Heart right ventricle (tissue), 16 donors: ENCODE measurements at regions not wholly inside any gene's neighbourhood (a gene's known extent, or its start where the extent isn't known, plus 50 kb on each side); places are given as distances from the start of the nearest gene placed in this dataset.

Source experiments
- ATAC-seq, 8 donors: fragments of 200-7000 bp; cut with Tn5 transposase; one replicate each; pipeline ENCODE4 v1.9.1; 2020; ENCODE audit warnings: mild to moderate bottlenecking in 8 of 8, moderate library complexity in 8 of 8, moderate number of reproducible peaks in 1 of 8
- DNase-seq, 2 donors: peaks; one replicate each; pipeline ENCODE4 v3.0.0-alpha.2; 2020
- H3K27ac ChIP-seq, 10 donors: fragments of 200-600 bp; sonication (generic) in 2 of 10; one replicate each; pipeline versions ENCODE4 v1.5.0 to v1.8.0; 2020 to 2022; ENCODE audit warnings: mild to moderate bottlenecking in 3 of 10
- H3K27me3 ChIP-seq, 7 donors: fragments of 200-600 bp; one replicate each; pipeline ENCODE4 v1.8.0; 2021 to 2022; ENCODE audit warnings: mild to moderate bottlenecking in 2 of 7
- H3K36me3 ChIP-seq, 9 donors: fragments of 200-600 bp; sonication (generic) in 1 of 9; one replicate each; pipeline versions ENCODE4 v1.5.0 to v1.8.0; 2020 to 2022; ENCODE audit warnings: mild to moderate bottlenecking in 2 of 9
- H3K4me1 ChIP-seq, 9 donors: fragments of 200-600 bp; sonication (generic) in 1 of 9; one replicate each; pipeline versions ENCODE4 v1.5.0 to v1.8.0; 2020 to 2022; ENCODE audit warnings: mild to moderate bottlenecking in 4 of 9
- H3K4me3 ChIP-seq, 10 donors: fragments of 200-600 bp; sonication (generic) in 2 of 10; one replicate each; pipeline versions ENCODE4 v1.5.0 to v1.8.0; 2020 to 2022; ENCODE audit warnings: mild to moderate bottlenecking in 7 of 10, moderate library complexity in 2 of 10
- H3K9me3 ChIP-seq, 11 donors: fragments of 200-600 bp in 10 of 11; sonication (generic) in 2 of 11; one replicate each; pipeline versions ENCODE4 v1.5.0 to v1.8.0; 2013 to 2022; ENCODE audit warnings: mild to moderate bottlenecking in 2 of 11, control low read depth in 1 of 11, moderate library complexity in 1 of 11
- CTCF ChIP-seq, 9 donors: fragments of 200-600 bp; sonication (generic) in 2 of 9; IDR thresholded peaks; one replicate each; pipeline versions ENCODE4 v1.5.0 to v1.8.0; 2021 to 2022; ENCODE audit warnings: antibody characterized with exemption in 9 of 9, mild to moderate bottlenecking in 5 of 9, moderate library complexity in 1 of 9
- WGBS, 2 donors: extraction: QIAGEN DNeasy Blood & Tissue Kit; methylation state at CpG; one replicate each; pipeline ENCODE4 v1.1.7; 2013; ENCODE audit warnings: inconsistent platforms in 1 of 2; 5-methylcytosine and 5-hydroxymethylcytosine counted together
- intact Hi-C, 10 donors: fragments of 100-400 bp; cut with DNase I; formaldehyde crosslinking; loops; one replicate each; pipeline versions ENCODE4 v1.11.1 to v1.14.2; 2022
- donor health status: Arrhythmogenic right ventricular cardiomyopathy.
- donor health status: ischemic (EF 13 %, LVEDD 7.1; RV severe dilation, severe dysfunction).
- donor health status: healthy with polysubstance abuse.
- donor health status: DM: no; HTN: yes; CAD: no.
- donor health status: DM: no; HTN: no; CAD: no.
- donor health status: ischemic (EF 25% LVEDD 6.9; RV normal size, moderate dysfunction).
- donor health status: ischemic (EF 25% LVEDD 5.7; RV mildly dilated, moderate dysfunction).
- donor health status: healthy.
- donor health status: DM: yes; HTN: yes; CAD: no.
- donor health status: Ischemic cardiomyopathy.
- donor health status: ischemic (EF 35%, LVEDD 5.7; RV mildly dilated, moderate dysfunction).
- donor health status: nonischemic (EF 11% LVEDD 7.7; RV severe dilation, severe dysfunction).
- donor health status: DM: yes; HTN: yes; CAD: no.
- donor health status: PGD.
- donor health status: ischemic (EF 29% LVEDD 5.4; RV normal size, mild dysfunction).
- donor health status: nonischemic (EF 23%, LVEDD 6.1; RV moderate dilation, normal function).

GRCh38 chr14:96987771-96988170, 190.6 kb downstream of the VRK1 start:
- Histone ChIP-seq H3K4me1 (peaks cover 0 to 5% (median 0%) of the 10 kb centered on the region in 9 donors), H3K36me3 (no peaks in the 10 kb centered on the region), H3K9me3 (peaks cover 0 to 8% (median 0%) of the 10 kb centered on the region in 11 donors), H3K27ac (no peak overlapping the region), H3K27me3 (no peaks in the 10 kb centered on the region), H3K4me3 (no peak overlapping the region)
- no peak for ATAC-seq
- DNase-seq = no peak
- intact Hi-C loops = no loop called here
- TF ChIP-seq CTCF (IDR thresholded peaks at IDR 0.05) = no peak
- WGBS, 2 donors = 89% methylated on average over 3 of the region's 3 CpGs

GRCh38 chr14:96989306-96989705, 192.1 kb downstream of the VRK1 start:
- no peak overlapping the region for H3K27ac ChIP-seq
- ATAC-seq (no peak), DNase-seq (no peak)
- peaks cover 0 to 8% (median 0%) of the 10 kb centered on the region in 11 donors for H3K9me3 ChIP-seq
- H3K36me3 ChIP-seq = no peaks in the 10 kb centered on the region
- no peak for TF ChIP-seq CTCF (IDR thresholded peaks at IDR 0.05)
- intact Hi-C loops = no loop called here
- WGBS, 2 donors = 69 to 72% methylated on average over 4 of the region's 4 CpGs
- peaks cover 0 to 6% (median 0%) of the 10 kb centered on the region in 7 donors for H3K27me3 ChIP-seq
- H3K4me1 ChIP-seq = peaks cover 0 to 5% (median 0%) of the 10 kb centered on the region in 9 donors
- H3K4me3 ChIP-seq = no peak overlapping the region

GRCh38 chr14:96991226-96991625, 194.0 kb downstream of the VRK1 start:
- WGBS, 2 donors = 89 to 90% methylated on average over 2 of the region's 2 CpGs
- ATAC-seq = no peak
- peaks cover 0 to 5% (median 0%) of the 10 kb centered on the region in 9 donors for H3K4me1 ChIP-seq
- H3K27ac ChIP-seq = no peak overlapping the region
- TF ChIP-seq CTCF (IDR thresholded peaks at IDR 0.05) = no peak
- H3K36me3 ChIP-seq = no peaks in the 10 kb centered on the region
- no peak overlapping the region for H3K4me3 ChIP-seq
- DNase-seq = no peak
- peaks cover 0 to 16% (median 0%) of the 10 kb centered on the region in 7 donors for H3K27me3 ChIP-seq
- peaks cover 0 to 8% (median 0%) of the 10 kb centered on the region in 11 donors for H3K9me3 ChIP-seq
- intact Hi-C loops = no loop called here

- Histone ChIP-seq H3K27me3 (peaks cover 0 to 16% (median 0%) of the 10 kb centered on the region in 7 donors), H3K4me1 (no peaks in the 10 kb centered on the region), H3K36me3 (no peaks in the 10 kb centered on the region), H3K9me3 (peaks cover 0 to 8% (median 0%) of the 10 kb centered on the region in 11 donors), H3K4me3 (no peak overlapping the region), H3K27ac (no peak overlapping the region)
- WGBS, 2 donors = 78 to 83% methylated on average over 6 of the region's 6 CpGs
- ATAC-seq (no peak), DNase-seq (no peak)
- intact Hi-C loops = no loop called here
- no peak for TF ChIP-seq CTCF (IDR thresholded peaks at IDR 0.05)
Measured at GRCh38 chr14:96994999-96995398, 197.8 kb downstream of the VRK1 start.
